Fibroblast of skin of left quadriceps (primary cell): ENCODE measurements at regions not wholly inside any gene's neighbourhood (a gene's known extent, or its start where the extent isn't known, plus 50 kb on each side); places are given as distances from the start of the nearest gene placed in this dataset.
"Not testable (repeated sequence)": the region's sequence is repeated elsewhere in the genome, so short reads cannot be mapped to it uniquely, and the experiment has no call there.

ENCODE experiments used
- DNase-seq, 2 experiments: peaks; one replicate each; pipeline ENCODE4 v3.0.0-alpha.2; 2013; ENCODE audit warnings: low read depth in 2 of 2

DNA sequence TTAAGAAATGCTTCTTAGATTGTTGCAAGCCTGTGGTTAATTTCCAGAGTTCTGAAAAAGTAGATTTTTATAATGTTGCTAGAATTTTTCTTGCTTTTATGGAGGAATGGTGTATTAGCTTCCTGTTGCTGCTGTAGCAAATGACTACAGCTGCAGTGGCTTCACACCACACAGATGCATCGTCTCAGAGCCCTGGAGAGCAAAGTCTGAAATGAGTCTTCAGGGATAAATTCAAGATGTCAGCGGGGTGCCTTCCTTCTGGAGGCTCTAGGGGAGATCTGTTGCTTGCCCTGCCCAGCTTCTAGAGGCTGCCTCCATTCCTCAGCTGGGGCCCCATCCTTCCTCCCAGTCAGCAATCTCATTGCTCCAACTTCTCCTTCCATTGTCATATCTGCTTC lies 187.8 kb downstream of the ZNF516 start:
- DNase-seq: no peak

DNA sequence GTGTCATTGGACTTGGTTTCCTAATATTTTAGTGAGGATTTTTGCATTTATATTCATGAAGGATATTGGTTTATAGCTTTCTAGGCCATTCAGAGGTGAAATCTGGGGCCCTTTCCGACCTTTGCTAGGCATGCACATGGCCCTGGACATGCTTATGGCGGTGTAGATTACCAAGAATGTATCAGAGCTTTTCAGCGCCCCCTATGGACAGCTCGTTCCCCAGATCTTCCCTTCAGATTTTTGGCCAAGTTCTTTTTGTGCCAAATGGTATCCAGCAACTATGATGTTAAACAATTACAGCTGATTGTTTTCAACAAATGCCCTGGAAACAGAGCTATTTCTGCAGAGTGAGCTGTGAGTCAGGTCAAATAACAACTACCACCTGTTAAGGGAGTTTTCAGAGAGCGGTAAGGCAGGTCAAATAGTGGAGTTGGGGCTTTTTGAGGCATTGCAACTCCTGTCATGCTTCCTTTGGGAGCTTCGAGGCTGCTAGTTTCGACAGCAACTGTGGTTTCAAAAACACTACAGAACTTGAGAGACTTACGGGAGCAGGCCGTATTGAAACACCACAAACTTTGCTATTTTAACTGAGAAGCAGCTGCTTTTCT lies 188.3 kb downstream of the ZNF516 start:
- no peak for DNase-seq

GRCh38 chr18:76285866-76286265 lies 209.2 kb downstream of the ZNF516 start:
- no peak for DNase-seq

DNA sequence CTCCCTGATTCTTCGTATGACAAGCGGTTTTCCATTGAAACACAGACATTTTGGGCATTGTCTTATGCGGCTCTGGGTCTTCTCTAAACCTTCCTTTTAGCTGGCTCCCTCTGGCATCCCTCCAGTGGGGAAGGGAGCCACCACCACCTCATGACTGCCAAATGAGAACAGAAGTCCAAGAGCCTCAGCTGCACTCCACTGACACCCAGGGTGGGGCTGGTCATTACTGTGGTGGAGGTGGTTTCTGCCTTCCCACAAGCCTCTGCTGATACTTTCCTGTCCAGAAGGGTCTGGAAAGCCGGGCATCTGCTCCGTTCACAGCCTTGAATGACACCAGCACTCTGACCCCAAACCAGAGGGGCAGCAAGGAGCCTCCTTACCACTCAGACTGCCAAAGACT lies 213.5 kb downstream of the ZNF516 start:
- no peak for DNase-seq

DNA sequence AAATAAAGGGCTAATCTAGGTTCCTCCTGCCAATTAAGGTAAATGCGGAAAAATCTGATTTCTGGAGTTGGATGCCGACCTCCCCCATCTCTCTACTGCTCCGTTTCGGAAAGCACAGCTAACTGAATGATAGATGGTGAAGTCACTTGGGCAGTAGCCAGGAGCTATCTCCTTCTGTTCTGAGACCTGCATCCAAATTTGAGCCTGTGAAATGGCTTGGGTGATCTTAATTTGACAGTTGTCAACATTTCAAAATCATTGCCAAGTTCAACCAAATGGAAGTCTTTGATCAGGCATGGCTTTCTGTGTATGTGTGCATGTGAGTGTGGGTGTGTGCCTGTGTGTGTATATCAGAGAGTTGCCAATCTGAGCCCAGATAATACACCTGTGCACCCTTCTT lies 217.2 kb downstream of the ZNF516 start:
- no peak for DNase-seq

DNA sequence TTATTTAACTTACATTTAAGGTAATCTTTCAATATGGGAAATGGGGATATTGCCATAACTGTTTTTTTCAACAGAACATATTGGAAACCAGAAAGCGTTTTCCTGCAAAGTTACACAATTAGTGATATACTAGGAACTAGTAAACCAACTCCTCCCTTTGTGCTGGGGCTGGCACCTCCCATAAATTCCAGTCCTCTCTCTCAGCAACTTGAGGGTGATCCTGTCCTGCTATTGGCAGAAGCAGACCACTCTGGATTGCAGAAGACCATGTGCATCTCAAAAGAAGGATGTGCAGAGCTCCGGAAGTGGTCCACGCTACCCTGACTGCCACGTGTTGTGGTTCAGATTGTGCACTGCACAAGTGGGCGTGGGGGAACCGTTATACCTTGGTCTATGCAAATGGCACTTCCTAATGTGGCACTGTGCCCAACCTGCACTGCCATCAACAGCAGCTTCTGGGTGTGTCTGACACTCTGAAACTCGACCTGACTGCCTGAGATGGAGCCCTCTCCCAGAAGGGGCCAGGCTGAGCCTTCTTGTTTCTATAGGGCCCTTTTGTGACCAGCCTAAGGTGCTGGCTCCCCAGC lies 219.2 kb downstream of the ZNF516 start:
- DNase-seq: peak in 1 of 2 experiments; percentile 8

GRCh38 chr18:76274468-76275289 lies 220.4 kb downstream of the ZNF516 start:
- DNase-seq: no peak

DNA sequence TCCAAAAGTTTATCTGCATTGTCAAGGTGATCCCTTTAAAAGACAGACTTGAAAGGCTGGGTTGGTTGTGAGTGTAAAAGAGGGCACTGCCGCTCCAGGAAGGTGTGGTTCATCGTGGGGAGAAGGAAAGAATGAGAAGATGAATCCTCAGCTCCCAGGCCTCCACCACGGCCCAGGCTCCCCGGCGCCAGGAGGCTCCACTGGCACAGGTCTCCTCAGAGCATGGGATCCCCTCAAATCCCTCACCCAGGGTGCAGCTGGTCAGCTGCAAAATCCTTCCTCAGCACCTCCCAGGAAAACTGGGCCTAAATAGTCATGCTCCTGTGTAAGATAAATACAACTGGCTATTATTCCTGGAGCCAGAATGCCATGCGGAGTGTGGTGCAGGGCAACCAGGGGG lies 221.1 kb downstream of the ZNF516 start:
- no peak for DNase-seq

- DNase-seq: no peak
These were observed 222.0 kb downstream of the ZNF516 start for GRCh38 chr18:76273036-76273545.

DNA sequence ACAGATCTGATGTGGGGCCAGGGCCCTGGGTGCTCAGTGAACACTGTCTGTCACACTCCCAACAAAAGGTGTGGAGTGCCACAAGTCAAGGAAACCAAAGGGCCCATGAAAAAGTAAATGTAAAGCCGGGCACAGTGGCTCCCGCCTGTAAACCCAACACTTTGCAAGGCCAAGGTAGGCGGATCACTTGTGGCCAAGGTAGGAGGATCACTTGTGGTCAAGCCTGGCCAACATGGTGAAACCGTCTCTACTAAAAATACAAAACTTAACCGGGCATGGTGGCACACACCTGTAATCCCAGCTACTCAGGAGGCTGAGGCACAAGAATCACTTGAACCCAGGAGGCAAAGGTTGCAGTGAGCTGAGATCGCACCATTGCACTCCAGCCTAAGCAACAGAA lies 227.6 kb downstream of the ZNF516 start:
- not testable (repeated sequence) for DNase-seq

DNA sequence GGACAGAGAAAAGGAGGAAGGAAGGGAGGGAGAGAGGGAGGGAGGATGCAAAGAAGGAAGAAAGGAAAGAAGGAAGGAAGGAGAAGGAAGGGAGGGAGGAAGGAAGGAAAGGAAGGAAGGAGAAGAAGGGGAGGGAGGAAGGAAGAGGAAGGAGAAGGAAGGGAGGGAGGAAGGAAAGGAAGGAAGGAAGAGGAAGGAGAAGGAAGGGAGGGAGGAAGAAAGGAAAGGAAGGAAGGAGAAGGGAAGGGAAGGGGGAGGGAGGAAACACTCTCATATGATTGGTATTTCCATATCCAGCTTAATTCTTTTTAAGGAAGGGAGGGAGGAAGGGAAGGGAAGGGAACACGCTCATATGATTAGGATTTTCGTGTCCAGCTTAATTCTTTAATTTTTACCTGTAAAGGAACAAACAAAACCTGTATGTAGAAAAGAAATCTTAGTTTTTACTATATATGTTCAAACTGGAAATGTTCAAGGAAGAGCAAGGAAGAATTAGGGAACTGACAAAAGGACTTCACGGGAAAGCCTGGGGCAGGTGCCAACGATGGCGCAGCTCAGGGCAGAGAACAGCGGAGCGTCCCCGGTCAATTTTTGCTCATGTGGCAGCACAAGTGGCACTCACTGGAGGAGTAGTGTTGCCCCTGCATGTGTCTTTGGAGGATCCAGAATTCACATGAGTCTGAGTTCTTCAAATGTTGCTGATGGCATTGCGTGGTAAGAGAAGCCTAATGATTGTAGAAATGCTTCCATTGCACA lies 228.6 kb downstream of the ZNF516 start:
- no peak for DNase-seq

- DNase-seq: no peak
These were observed 229.4 kb downstream of the ZNF516 start for GRCh38 chr18:76265497-76266235.

- DNase-seq: no peak
These were observed 230.2 kb downstream of the ZNF516 start for GRCh38 chr18:76264876-76265250.

DNA sequence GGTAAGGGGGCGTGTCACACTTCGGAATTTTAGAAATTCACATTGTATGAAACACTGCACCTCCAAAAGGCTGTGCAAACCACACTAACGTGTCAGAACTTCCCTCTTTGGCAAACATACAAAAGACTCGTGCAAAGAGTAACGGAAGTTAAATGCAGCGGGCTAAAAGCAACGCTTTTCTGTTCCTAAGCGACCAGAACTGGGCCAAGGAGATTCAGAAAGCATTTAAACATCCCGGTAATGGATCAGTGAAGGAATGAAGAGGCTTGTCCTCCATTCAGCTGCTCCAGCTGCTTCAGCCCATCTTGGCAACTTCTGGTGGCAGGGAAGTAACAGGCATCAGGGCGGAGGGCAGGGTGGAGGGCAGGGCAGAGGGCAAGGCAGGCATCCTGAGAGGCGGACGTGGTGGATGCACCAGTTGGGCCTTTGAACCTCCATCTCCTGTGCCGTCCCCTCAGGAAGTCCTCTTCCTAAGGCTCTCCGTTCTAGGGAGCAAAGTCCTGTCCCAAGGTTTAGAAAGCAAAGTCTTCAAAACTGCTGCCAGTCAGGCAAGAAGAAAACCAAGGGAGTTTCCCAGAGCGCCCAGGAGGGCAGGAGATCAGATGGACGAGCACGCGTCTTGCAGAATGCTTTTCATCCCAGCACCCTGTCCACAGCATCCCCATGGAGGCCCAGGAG lies 230.7 kb downstream of the ZNF516 start:
- no peak for DNase-seq

DNA sequence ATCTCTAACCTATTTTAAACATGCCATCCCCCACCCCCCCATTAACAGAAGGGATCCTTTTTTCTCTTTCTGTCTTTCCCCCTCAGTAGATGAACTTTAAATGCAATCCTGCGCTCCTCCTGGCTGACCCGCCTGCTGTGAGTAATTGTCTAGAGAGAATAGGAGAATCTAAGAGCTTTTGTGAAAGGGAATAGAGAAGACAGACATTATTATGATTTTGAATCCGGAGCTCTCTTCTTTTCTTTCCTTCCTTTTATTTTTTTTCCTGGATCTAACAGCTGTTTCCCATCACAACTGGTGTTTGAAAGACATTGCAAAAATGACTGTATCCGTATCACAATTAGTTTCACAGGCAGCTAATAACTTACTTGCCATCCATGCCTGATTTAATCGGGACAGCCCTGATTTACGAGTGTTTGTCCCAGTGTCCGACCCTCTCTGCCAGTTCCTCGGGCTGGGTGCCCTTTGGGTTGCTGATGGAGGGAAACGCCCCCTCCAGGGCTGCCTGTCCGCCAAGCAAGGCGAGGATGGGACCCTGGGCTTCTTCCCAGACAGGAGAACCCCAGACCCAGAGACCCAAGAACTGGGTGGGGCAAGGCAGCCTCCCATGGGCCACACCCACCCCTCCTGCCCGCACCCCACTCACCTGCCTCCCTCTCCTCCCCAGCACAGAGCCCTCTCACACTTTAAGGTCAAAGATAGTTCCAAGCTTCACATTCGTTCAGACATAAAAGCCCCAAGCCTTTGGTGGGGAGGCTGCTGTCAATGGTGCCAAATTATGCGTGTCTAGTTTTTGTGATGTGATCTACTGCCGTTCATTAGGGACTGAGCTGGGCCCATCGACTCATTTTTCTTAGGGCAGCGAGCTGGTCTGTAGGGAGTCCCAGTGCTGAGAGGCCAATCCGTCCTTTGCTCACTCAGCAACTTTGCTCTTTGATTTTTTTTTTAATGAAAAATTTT lies 231.7 kb downstream of the ZNF516 start:
- DNase-seq: no peak

DNA sequence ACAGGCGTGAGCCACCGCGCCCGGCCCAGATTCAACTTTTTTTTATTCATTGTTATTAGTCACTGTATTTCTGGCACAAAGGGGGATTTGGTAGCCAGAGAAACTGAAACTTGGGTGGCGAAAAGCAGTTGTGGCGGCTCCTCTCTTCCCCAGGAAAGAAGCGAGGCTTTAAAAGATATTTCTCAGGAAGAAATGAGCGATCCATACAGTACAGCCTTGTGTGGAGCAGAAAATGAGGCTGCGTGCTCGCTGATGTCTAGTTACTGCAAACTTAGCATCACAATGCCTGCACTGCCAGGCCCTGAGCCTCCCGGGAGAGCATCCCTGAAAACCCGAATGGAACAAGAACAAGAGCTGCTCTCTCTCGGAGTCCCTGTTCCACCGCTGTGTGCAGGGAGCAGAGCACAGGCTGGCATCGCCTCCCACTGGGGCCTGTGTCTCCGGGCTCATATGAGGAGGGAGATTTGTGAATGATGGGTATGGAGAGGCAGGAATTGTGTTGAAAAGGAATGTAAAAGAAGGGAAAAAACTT lies 234.0 kb downstream of the ZNF516 start:
- no peak for DNase-seq

DNA sequence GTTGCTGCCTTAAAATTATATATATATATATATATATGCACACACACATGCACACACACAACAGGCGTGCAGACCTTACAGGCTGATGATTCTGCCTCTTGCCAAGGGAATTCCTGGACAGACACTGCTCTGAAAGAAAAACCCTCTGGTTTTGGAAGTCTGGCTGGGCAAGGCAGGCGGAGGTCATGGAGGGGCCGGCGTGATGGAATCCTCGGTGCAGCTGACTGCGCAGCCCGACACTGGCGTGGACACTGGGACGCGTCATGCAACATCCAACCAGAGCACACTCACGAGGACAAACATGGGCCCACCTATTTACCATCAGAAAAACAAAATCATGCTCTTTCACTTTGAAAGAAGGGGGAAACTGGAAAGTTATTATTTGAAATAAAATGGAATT lies 235.3 kb downstream of the ZNF516 start:
- no peak for DNase-seq

GRCh38 chr18:76259096-76259495 lies 235.9 kb downstream of the ZNF516 start:
- DNase-seq: no peak

DNA sequence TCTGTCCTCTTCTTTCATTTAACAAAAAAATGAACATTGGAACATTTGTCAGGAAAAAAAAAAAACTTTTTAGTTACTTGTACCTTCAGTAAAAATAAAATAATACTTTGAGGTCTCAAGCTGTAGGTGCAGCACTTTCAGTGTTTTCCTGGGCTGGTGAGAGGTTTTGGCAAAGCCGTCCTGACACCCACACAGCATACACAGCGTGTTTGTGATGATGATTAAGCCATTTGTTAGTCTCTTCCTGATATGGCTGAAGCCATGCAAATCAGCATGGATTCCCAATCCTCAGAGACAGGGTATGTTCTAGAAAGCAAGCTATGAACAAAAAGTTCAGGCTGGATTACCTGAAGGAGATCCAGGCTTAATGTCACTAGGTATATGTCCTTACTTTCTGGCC lies 236.8 kb downstream of the ZNF516 start:
- no peak for DNase-seq
